Brain microvascular endothelial cell (primary cell): ENCODE measurements at regions not wholly inside any gene's neighbourhood (a gene's known extent, or its start where the extent isn't known, plus 50 kb on each side); places are given as distances from the start of the nearest gene placed in this dataset.
A peak's percentile ranks its signal among the peaks of the same experiment; 100 is the strongest.

Source experiments
- DNase-seq: peaks from one replicate; pipeline ENCODE4 v3.0.0-alpha.2; 2020
- H3K27ac ChIP-seq: fragments of 250-450 bp; sonication (Bioruptor Pico); 2 replicates; pipeline ENCODE4 v1.5.1; 2020; ENCODE audit warnings: mild to moderate bottlenecking, moderate library complexity
- H3K27me3 ChIP-seq: fragments of 250-450 bp; sonication (Bioruptor Pico); replicated peaks from 2 replicates; pipeline ENCODE4 v1.5.1; 2020; ENCODE audit warnings: mild to moderate bottlenecking
- H3K36me3 ChIP-seq: fragments of 250-450 bp; sonication (Bioruptor Pico); replicated peaks from 2 replicates; pipeline ENCODE4 v1.5.1; 2020; ENCODE audit warnings: mild to moderate bottlenecking
- H3K4me3 ChIP-seq: 2 replicates; pipeline ENCODE4 v1.5.1; 2011; ENCODE audit warnings: low read depth, mild to moderate bottlenecking, control low read depth, low read length, moderate library complexity
- in situ Hi-C: cut with HindIII; loops from 2 replicates; pipeline ENCODE4 v1.10.0; 2017; ENCODE audit warnings: low sequenced_read_pairs, low pct_ligation_motif_present
- TF ChIP-seq, protein P1 (sequence below): IDR thresholded peaks from 2 replicates; pipeline ENCODE4 v1.5.1; 2011; ENCODE audit warnings: low read depth, mild to moderate bottlenecking, moderate library complexity, low read length, control low read depth, inconsistent platforms; ENCODE audit errors: missing control alignments

DNA sequence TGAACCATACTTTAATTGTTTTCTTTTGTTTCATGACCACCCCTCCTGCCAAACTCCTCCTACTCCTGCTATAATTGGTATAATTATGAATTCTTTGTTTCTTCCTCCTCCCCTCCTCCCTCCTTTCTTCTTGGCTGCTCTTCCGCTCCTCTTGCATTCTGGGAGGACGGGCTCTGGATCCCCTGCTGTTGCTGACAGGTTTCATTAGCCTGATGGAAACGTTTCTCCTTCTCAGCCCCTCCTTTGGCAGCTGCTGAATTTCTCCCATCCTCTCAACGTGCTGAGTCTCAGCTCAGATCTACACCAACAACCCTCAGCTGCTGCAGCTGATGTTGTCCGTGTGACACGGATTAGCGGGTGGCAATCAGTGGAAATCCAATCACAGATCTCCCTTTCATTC is 97.1 kb upstream of the UBAC2 start:
- in situ Hi-C loops: no loop called here
- H3K4me3 ChIP-seq: no peak overlapping the region
- no peaks in the 10 kb centered on the region for H3K36me3 ChIP-seq
- H3K27ac ChIP-seq: no peak overlapping the region
- no peak for DNase-seq
- no peaks in the 10 kb centered on the region for H3K27me3 ChIP-seq
- TF ChIP-seq, protein P1, sequence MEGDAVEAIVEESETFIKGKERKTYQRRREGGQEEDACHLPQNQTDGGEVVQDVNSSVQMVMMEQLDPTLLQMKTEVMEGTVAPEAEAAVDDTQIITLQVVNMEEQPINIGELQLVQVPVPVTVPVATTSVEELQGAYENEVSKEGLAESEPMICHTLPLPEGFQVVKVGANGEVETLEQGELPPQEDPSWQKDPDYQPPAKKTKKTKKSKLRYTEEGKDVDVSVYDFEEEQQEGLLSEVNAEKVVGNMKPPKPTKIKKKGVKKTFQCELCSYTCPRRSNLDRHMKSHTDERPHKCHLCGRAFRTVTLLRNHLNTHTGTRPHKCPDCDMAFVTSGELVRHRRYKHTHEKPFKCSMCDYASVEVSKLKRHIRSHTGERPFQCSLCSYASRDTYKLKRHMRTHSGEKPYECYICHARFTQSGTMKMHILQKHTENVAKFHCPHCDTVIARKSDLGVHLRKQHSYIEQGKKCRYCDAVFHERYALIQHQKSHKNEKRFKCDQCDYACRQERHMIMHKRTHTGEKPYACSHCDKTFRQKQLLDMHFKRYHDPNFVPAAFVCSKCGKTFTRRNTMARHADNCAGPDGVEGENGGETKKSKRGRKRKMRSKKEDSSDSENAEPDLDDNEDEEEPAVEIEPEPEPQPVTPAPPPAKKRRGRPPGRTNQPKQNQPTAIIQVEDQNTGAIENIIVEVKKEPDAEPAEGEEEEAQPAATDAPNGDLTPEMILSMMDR: no peak

DNA sequence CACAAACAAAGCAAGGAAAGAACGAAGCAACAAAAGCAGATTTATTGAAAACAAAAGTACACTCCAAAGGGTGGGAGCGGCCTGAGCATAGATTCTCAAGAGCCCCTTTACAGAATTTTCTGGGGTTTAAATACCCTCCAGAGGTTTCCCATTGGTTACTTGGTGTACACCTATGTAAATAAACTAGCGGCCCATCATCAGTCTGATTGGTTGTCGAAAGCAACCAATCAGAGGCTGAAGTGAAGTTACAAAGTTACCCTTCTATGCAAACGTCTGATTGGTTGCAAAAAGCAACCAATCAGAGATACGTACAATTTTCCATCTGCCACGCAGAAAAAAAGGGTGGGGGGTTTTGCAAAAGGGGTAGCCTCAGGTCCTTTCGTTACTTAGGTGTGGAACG is 96.3 kb upstream of the UBAC2 start:
- no peaks in the 10 kb centered on the region for H3K36me3 ChIP-seq
- H3K27ac ChIP-seq: no peak overlapping the region
- no peaks in the 10 kb centered on the region for H3K27me3 ChIP-seq
- no peak overlapping the region for H3K4me3 ChIP-seq
- TF ChIP-seq, protein P1: no peak
- DNase-seq: no peak
- in situ Hi-C loops: no loop called here

DNA sequence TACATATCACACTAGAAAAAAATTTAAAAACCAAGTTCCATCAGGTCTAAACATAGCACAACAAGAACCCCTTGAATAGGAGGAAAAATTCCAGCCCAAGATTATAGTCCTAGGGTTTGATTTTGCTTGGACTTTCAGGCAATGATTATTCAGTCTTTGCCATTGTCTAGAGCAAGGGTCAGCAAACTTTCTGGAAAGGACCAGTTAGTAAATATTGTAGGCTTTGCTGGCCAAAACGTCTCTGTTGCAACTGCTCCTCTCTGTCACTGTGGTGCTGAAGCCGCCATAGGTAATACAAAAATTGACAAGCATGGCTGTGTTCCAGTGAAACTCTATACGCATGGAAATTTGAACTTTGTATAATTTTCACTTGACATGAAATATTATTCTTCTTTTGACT is 95.5 kb upstream of the UBAC2 start:
- in situ Hi-C loops: no loop called here
- DNase-seq: no peak
- Histone ChIP-seq H3K27me3 (no peaks in the 10 kb centered on the region), H3K4me3 (no peak overlapping the region), H3K36me3 (no peaks in the 10 kb centered on the region), H3K27ac (no peak overlapping the region)
- TF ChIP-seq, protein P1: no peak

DNA sequence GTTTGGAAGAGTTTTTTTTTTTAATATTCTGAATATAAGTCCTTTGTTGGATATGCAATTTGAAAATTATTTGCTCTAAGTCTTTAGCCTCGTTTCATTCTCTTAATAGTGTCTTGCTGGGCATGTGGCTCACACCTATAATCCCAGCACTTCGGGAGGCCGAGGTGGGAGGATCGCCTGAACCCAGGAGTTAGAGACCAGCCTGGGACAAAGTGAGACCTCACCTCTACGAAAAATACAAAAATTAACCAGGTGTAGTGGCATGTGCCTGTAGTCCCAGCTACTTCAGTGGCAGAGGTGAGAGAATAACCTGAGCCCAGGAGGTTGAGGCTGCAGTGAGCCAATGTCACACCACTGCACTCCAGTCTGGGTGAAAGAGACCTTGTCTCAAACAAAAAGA is 87.3 kb upstream of the UBAC2 start:
- in situ Hi-C loops: no loop called here

DNA sequence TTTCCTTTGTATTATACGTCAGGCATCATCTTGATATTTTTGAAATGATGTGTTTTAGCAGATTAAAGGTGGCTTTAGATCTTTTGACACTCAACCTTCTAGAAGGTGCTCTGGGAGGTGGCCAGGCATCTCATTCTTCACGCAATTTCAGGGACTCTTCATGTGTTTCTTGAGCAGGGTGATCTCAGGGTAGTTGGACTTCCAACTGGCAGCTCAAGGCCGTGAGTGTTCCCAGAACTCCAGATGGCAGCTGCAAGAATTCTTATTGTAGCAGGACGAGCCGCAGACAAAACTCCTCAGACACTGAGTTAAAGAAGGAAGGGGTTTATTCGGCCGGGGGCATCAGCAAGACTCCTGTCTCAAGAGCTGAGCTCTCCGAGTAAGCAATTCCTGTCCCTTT is 82.5 kb upstream of the UBAC2 start:
- no peak for DNase-seq
- Histone ChIP-seq H3K36me3 (no peaks in the 10 kb centered on the region), H3K27me3 (no peaks in the 10 kb centered on the region), H3K4me3 (no peak overlapping the region), H3K27ac (no peak overlapping the region)
- TF ChIP-seq, protein P1: no peak
- in situ Hi-C loops: no loop called here

More for the DNA sequence above, 87.3 kb upstream of the UBAC2 start:
- TF ChIP-seq, protein P1: no peak
- no peak for DNase-seq
- H3K27me3 ChIP-seq: no peaks in the 10 kb centered on the region
- H3K27ac ChIP-seq: no peak overlapping the region
- no peak overlapping the region for H3K4me3 ChIP-seq
- no peaks in the 10 kb centered on the region for H3K36me3 ChIP-seq

DNA sequence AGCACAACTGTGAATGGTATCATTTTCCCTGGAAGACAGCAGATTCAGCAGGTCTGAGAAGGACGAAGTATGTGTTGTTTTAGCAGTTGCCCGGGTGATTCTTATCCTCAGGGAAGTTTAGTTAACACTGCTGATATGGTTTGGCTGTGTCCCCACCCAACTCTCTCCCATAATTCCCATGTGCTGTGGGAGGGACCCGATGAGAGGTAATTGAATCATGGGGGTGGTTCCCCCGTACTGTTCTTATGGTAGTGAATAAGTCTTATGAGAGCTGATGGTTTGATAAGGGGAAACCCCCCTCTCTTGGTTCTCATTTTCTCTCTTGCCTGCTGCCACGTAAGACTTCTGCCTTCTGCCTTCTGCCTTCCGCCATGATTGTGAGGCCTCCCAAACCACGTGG is 81.0 kb upstream of the UBAC2 start:
- in situ Hi-C loops: no loop called here
- Histone ChIP-seq H3K4me3 (no peak overlapping the region), H3K36me3 (no peaks in the 10 kb centered on the region), H3K27ac (no peak overlapping the region), H3K27me3 (no peaks in the 10 kb centered on the region)
- DNase-seq: peak; percentile 33
- TF ChIP-seq, protein P1: no peak
